ENCODE measurements at regions not wholly inside any gene's neighbourhood (a gene's known extent, or its start where the extent isn't known, plus 50 kb on each side); places are given as distances from the start of the nearest gene placed in this dataset.
"Not testable (repeated sequence)": the region's sequence is repeated elsewhere in the genome, so short reads cannot be mapped to it uniquely, and the experiment has no call there.

GRCh38 chr6:135703007-135703406 is 148.5 kb upstream of the PDE7B start:
- no peak for DNase-seq (ENCODE audit: low read depth in 2 of 2)

GRCh38 chr6:135703621-135704020 is 147.9 kb upstream of the PDE7B start:
- no peak for DNase-seq (ENCODE audit: low read depth in 2 of 2)

GRCh38 chr6:135707426-135707825 is 144.1 kb upstream of the PDE7B start:
- no peak for DNase-seq (ENCODE audit: low read depth in 2 of 2)

- DNase-seq (ENCODE audit: low read depth in 2 of 2): no peak
Measured at GRCh38 chr6:135710042-135710441, 141.5 kb upstream of the PDE7B start.

- DNase-seq (ENCODE audit: low read depth in 2 of 2): no peak
Measured at GRCh38 chr6:135722190-135722589, 129.3 kb upstream of the PDE7B start.

- DNase-seq (ENCODE audit: low read depth in 2 of 2): peak in 1 of 2 donors; percentile 89
Measured at GRCh38 chr6:135722679-135723078, 128.8 kb upstream of the PDE7B start.

- no peak for DNase-seq (ENCODE audit: low read depth in 2 of 2)
Measured at GRCh38 chr6:135728589-135728988, 122.9 kb upstream of the PDE7B start.

- no peak for DNase-seq (ENCODE audit: low read depth in 2 of 2)
Measured at GRCh38 chr6:135731116-135731515, 120.4 kb upstream of the PDE7B start.

GRCh38 chr6:135736351-135736750 is 115.2 kb upstream of the PDE7B start:
- DNase-seq (ENCODE audit: low read depth in 2 of 2): not testable (repeated sequence)

GRCh38 chr6:135738636-135739035 is 112.9 kb upstream of the PDE7B start:
- no peak for DNase-seq (ENCODE audit: low read depth in 2 of 2)

GRCh38 chr6:135739288-135739687 is 112.2 kb upstream of the PDE7B start:
- peak; percentile 1 to 64 for DNase-seq (ENCODE audit: low read depth in 2 of 2)

- DNase-seq (ENCODE audit: low read depth in 2 of 2): no peak
Measured at GRCh38 chr6:135740580-135740979, 110.9 kb upstream of the PDE7B start.

GRCh38 chr6:135743476-135743875 is 108.0 kb upstream of the PDE7B start:
- DNase-seq (ENCODE audit: low read depth in 2 of 2): no peak

GRCh38 chr6:135748189-135748588 is 103.3 kb upstream of the PDE7B start:
- DNase-seq (ENCODE audit: low read depth in 2 of 2): no peak

GRCh38 chr6:135750081-135750480 is 101.4 kb upstream of the PDE7B start:
- DNase-seq (ENCODE audit: low read depth in 2 of 2): peak in 1 of 2 donors; percentile 36

- peak in 1 of 2 donors; percentile 20 for DNase-seq (ENCODE audit: low read depth in 2 of 2)
Measured at GRCh38 chr6:135753196-135753595, 98.3 kb upstream of the PDE7B start.

GRCh38 chr6:135759831-135760230 is 91.7 kb upstream of the PDE7B start:
- peak; percentile 8 to 61 for DNase-seq (ENCODE audit: low read depth in 2 of 2)

GRCh38 chr6:135774006-135774405 is 77.5 kb upstream of the PDE7B start:
- DNase-seq (ENCODE audit: low read depth in 2 of 2): no peak

- no peak for DNase-seq (ENCODE audit: low read depth in 2 of 2)
Measured at GRCh38 chr6:135779213-135779612, 72.3 kb upstream of the PDE7B start.

GRCh38 chr6:135780326-135780725 is 71.2 kb upstream of the PDE7B start:
- no peak for DNase-seq (ENCODE audit: low read depth in 2 of 2)

- DNase-seq (ENCODE audit: low read depth in 2 of 2): no peak
Measured at GRCh38 chr6:135782546-135782945, 69.0 kb upstream of the PDE7B start.

- DNase-seq (ENCODE audit: low read depth in 2 of 2): no peak
Measured at GRCh38 chr6:135784507-135784906, 67.0 kb upstream of the PDE7B start.

GRCh38 chr6:135789375-135790050 is 62.0 kb upstream of the PDE7B start:
- DNase-seq (ENCODE audit: low read depth in 2 of 2): no peak

- no peak for DNase-seq (ENCODE audit: low read depth in 2 of 2)
Measured at GRCh38 chr6:135791441-135791840, 60.1 kb upstream of the PDE7B start.

All from lung microvascular endothelial cell (primary cell).